OCI-LY1 (cell line): ENCODE measurements at regions not wholly inside any gene's neighbourhood (a gene's known extent, or its start where the extent isn't known, plus 50 kb on each side); places are given as distances from the start of the nearest gene placed in this dataset.

ENCODE experiments used
- EZH2 ChIP-seq: fragments of 200-600 bp; sonication (generic), shearing (Covaris generic); IDR thresholded peaks from 2 replicates; pipeline ENCODE4 v1.8.0; 2017; ENCODE audit warnings: borderline replicate concordance, mixed run types, mild to moderate bottlenecking, antibody characterized with exemption, low read length, moderate library complexity, mixed read lengths
- TF ChIP-seq, protein P1 (sequence below): fragments of 200-600 bp; sonication (generic), shearing (Covaris generic); IDR thresholded peaks from 2 replicates; pipeline ENCODE4 v1.5.1; 2017; ENCODE audit warnings: mild to moderate bottlenecking, antibody characterized with exemption, low read length, moderate library complexity, mixed read lengths

DNA sequence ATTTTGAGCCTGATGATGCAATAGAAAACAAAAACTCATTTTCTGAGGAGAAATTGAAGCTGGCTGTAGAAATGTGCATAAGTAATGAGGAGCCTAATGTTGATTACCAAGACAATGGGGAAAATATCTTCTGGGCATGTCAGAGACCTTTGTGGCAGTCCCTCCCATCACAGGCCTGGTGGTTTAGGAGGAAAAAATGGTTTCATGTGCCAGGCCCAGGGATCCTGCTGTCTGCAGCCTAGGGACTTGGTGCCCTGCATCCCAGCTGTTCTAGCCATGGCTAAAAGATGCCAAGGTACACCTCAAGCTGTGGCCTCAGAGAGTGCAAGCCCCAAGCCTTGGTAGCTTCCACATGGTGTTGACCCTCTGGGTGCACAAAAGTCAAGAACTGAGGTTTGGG, 128.7 kb upstream of the ARHGEF9 start:
- TF ChIP-seq, protein P1, sequence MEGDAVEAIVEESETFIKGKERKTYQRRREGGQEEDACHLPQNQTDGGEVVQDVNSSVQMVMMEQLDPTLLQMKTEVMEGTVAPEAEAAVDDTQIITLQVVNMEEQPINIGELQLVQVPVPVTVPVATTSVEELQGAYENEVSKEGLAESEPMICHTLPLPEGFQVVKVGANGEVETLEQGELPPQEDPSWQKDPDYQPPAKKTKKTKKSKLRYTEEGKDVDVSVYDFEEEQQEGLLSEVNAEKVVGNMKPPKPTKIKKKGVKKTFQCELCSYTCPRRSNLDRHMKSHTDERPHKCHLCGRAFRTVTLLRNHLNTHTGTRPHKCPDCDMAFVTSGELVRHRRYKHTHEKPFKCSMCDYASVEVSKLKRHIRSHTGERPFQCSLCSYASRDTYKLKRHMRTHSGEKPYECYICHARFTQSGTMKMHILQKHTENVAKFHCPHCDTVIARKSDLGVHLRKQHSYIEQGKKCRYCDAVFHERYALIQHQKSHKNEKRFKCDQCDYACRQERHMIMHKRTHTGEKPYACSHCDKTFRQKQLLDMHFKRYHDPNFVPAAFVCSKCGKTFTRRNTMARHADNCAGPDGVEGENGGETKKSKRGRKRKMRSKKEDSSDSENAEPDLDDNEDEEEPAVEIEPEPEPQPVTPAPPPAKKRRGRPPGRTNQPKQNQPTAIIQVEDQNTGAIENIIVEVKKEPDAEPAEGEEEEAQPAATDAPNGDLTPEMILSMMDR = no peak
- no peak for TF ChIP-seq EZH2
